Testis (tissue), 2 donors: ENCODE measurements at regions not wholly inside any gene's neighbourhood (a gene's known extent, or its start where the extent isn't known, plus 50 kb on each side); places are given as distances from the start of the nearest gene placed in this dataset.

Source experiments
- POLR2A ChIP-seq: fragments of 450-650 bp; IDR thresholded peaks from one replicate; pipeline ENCODE4 v1.6.1; 2017; ENCODE audit warnings: antibody characterized with exemption, mild to moderate bottlenecking, moderate library complexity
- TF ChIP-seq, protein P1 (sequence below), 3 experiments: fragments of 450-650 bp in 2 of 3; fragments of 200-600 bp in 1 of 3; sonication (generic) in 1 of 3; IDR thresholded peaks; one replicate each; pipeline ENCODE4 v1.5.1; 2016 to 2019; ENCODE audit warnings: antibody characterized with exemption in 3 of 3, mild to moderate bottlenecking in 2 of 3, moderate library complexity in 1 of 3

DNA sequence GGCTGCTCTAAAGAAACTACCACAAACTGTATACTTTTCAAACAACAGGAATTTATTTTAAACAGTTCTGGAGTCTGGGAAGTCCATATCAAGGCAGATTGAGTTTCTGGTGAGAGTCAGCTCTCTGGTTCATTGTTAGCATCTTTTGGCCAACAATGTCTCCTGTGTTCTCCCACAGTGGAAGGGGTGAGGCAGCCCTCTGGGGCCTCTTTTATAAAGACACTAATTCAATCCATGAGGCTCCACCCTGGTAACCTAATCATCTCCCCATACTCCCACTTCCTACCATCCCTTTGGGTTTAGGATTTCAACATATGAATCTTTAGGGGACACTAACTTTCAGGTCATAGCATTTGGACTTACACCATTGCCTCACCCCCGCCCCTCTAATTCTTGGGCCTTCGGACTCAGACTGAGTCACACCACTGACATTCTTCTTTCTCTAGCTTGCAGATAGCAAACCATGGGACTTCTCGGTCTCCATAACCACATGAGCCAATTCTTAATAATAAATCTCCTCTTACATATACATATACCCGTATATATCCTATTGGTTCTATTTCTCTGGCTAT, 64.3 kb upstream of the ANTXRL start:
- TF ChIP-seq POLR2A, result no peak
- TF ChIP-seq, protein P1, sequence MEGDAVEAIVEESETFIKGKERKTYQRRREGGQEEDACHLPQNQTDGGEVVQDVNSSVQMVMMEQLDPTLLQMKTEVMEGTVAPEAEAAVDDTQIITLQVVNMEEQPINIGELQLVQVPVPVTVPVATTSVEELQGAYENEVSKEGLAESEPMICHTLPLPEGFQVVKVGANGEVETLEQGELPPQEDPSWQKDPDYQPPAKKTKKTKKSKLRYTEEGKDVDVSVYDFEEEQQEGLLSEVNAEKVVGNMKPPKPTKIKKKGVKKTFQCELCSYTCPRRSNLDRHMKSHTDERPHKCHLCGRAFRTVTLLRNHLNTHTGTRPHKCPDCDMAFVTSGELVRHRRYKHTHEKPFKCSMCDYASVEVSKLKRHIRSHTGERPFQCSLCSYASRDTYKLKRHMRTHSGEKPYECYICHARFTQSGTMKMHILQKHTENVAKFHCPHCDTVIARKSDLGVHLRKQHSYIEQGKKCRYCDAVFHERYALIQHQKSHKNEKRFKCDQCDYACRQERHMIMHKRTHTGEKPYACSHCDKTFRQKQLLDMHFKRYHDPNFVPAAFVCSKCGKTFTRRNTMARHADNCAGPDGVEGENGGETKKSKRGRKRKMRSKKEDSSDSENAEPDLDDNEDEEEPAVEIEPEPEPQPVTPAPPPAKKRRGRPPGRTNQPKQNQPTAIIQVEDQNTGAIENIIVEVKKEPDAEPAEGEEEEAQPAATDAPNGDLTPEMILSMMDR (IDR thresholded peaks at IDR 0.05), result no peak
